Colon (tissue), 2 donors: ENCODE measurements at regions not wholly inside any gene's neighbourhood (a gene's known extent, or its start where the extent isn't known, plus 50 kb on each side); places are given as distances from the start of the nearest gene placed in this dataset.

Source experiments
- FAIRE-seq: peaks from 2 replicates; lab custom pipeline; 2012; peaks lifted over from hg19 to GRCh38; lab: Jason Lieb, UNC
- donor health status: control.
- donor health status: control.

GRCh38 chr2:19846567-19846966, 55.2 kb downstream of the TTC32 start:
- no peak for FAIRE-seq

DNA sequence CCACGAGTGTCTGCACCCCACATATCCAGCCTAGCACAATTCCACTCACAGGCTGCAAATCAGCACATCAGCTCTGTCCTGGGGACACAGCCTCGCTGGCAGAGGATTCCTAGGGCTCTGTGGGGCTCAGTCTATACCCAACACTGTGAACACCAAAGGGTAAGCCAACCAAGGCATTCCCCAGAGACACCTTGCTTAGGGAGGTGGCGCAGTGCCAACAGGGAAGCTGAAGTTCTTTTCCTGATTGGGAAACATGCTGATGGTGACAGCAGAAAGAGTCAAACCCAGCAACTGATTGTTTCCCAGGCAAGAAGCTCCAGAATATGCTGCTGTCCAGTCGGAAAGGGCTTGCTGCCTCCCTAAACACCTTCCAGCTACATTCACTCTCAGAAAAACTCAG, 55.8 kb downstream of the TTC32 start:
- FAIRE-seq, result no peak

GRCh38 chr2:19845323-19845920, 56.4 kb downstream of the TTC32 start:
- FAIRE-seq, result no peak

DNA sequence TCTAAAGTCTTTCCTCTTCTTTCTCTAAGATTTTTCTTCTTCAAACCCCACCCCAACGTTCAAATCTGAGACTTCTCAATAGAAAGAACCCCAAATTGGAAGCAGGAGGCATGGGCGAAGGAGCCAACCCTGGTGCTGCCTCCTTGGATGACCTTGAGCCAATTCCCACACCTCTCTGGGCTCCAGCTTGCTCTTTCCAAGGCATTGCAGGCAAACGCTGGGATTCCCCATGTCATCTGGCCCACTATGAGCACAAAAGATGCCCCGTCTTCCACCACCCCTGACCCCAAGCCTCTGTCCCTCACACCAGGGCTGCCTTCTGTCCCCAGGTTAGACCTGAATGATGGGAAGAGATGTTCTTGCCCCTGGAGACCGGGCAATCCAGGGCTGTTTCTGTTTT, 57.0 kb downstream of the TTC32 start:
- FAIRE-seq, result no peak

DNA sequence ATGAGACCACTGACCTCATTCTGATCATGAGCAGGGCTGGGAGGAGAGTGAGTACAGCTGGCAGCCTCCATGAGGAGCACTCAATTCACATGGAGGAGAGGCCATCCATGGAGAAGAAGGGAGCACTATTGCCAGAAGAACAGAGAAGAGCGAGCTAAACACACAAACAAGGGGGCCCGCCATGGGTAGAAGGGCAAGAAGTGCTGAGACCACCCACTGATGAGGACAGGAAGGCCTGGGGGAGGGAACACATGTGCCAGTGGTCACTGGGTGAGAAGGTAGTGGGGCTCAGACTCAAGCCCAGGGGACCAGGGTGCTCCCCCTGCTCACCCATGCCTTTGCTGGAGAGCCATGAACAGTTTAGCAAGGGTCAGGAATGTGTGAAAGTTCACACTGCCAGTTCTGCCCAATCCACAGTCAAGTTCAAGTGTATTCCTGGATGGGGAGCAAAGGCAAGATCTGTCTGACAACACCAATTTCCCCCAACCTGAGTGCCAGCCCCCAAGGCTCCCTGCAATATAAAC, 57.7 kb downstream of the TTC32 start:
- no peak for FAIRE-seq

DNA sequence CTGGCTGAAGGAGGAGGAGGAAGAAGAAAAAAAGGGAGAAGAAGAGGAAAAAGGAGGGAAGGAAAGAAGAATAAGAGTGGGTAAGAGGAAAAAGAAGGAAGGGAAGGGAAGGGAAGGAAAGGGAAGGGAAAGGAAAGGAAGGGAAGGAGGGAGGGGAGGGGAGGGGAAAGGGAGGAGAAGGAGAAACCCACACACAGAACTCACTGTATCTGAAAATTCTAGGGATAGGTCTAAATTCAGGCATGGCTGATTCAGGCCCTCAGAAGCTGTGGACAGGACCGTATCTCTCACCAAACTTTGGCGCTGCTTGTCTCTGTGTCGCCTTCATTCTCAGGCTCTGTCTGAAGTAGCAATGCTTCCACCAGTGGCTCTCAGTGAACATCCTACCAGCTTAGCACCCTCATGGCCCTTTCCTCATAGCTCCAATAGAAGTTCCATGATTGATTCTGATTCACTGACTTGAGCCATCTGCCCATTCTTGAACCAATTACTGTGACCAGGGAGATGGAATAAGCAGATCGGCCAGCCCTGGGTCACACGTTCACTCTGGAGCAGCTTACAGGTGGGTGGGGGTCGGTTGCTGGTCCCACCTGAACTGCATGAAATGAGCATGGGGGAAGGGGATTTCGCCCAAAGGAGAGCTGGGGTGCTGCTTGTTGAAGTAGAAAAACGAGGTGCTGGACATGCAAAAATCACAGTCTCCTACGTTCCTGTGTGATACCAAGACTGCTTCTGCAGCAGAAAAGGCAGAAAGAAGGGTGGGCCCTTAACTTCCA, 59.7 kb downstream of the TTC32 start:
- no peak for FAIRE-seq

- no peak for FAIRE-seq
These were observed 62.3 kb downstream of the TTC32 start for GRCh38 chr2:19839438-19839837.

GRCh38 chr2:19838616-19839015, 63.2 kb downstream of the TTC32 start:
- FAIRE-seq, result no peak

DNA sequence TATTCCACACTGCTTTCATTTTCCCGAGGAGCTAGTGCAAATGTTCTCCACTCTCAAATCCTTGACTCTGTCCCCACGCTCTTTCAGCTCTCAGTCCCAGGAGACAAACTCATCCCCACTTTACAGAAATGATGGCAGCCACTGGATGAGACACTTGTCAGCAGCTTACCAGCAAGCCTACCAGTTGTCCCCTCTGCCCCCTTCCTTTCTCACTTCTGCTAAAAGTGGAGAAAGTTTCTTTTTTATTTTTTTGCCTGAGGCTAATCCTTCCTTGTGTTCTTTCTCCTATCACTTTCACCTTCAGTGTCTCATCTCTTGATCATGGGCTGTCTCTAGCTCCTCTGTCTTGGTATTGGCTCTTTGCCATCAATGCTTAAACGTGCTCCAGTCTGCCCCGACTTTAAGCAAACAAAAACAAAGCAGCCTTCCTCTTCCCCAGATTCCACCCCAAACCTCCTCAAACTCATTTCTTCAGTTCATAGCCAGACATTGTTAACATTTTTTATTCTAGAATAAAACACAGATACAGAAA, 64.5 kb downstream of the TTC32 start:
- no peak for FAIRE-seq

DNA sequence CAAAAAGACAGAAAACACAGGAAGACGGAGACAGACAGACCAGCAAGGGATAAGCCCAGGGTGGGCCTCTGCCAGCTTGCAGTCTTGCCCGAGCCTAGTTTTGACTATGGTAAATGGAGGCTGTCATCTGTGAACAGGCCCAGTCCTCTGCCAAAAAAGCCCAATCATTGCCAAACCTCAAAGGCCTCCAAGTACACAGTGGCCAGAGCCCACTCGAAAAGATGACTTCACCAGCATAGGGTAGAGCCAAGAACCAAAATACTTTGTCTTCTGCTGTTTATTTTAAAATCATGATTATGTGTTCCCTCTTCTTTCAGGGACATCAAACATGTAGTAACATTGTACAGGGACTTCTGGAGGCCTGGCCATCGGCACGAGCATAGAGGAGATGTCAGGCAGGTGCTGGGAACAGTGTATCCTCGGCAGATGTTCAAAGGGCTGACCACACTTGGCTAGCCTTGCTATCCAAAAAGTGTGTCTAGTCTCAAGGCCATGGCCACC, 66.0 kb downstream of the TTC32 start:
- FAIRE-seq, result no peak

DNA sequence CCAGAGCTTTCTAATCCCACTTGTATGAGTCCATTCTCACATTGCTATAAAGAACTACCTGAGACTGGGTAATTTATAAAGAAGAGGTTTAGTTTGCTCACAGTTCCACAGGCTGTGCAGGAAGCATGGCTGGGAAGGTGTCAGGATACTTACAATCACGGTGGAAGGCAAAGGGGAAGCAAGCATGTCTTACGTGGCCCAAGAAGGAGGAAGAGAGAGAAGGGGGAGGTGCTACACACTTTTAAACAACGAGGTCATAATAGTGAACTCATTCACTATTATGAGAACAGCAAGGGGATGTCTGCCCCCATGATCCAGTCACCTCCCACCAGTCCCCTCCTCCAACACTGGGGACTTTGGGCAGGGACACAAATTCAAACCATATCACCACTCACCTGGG, 67.8 kb downstream of the TTC32 start:
- no peak for FAIRE-seq

DNA sequence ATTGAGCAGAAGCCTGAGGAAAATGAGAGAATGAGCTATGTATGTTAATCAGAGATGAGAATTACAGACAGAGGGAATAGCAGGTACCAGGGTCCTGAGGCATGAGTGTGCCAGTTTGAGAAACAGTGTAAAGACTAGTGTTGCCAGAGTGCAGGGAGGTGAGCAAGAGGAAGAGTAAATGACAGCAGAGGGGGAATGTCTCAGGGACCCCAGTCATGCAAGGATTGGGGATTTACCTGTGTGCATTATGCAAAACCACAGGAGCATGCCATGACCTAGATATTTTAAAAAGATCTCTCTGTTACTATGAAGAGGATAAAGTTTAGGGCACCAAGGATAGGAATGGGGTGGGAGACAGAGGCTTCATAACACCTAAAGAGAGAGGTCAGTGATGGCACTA, 72.1 kb downstream of the TTC32 start:
- no peak for FAIRE-seq

DNA sequence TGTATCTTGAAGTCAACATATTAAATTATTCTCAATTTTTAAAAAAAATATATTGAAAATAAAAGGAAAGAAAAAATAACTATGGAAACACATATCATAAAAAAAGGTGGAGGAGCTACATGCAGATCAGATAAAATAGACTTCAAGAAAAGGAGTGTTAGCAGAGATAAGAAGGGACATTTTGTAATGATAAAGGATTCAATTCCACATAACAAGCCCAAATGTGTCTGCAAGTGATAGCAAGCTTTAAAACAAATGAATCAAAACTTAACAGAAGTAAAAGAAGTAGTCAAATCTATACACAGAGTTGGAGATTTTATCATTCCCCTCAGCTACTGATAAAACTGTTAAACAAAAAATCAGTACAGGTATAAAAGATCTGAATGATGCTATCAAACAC, 74.9 kb downstream of the TTC32 start:
- FAIRE-seq, result no peak

GRCh38 chr2:19823507-19823906, 78.3 kb downstream of the TTC32 start:
- FAIRE-seq, result no peak

- FAIRE-seq, result no peak
These were observed 82.4 kb downstream of the TTC32 start for GRCh38 chr2:19819097-19820065.

GRCh38 chr2:19818543-19818942, 83.2 kb downstream of the TTC32 start:
- no peak for FAIRE-seq

- FAIRE-seq, result no peak
These were observed 83.7 kb downstream of the TTC32 start for GRCh38 chr2:19818039-19818438.

- FAIRE-seq, result no peak
These were observed 86.0 kb downstream of the TTC32 start for GRCh38 chr2:19815746-19816145.

- no peak for FAIRE-seq
These were observed 89.6 kb downstream of the TTC32 start for GRCh38 chr2:19812166-19812565.

- no peak for FAIRE-seq
These were observed 90.6 kb downstream of the TTC32 start for GRCh38 chr2:19811186-19811585.

DNA sequence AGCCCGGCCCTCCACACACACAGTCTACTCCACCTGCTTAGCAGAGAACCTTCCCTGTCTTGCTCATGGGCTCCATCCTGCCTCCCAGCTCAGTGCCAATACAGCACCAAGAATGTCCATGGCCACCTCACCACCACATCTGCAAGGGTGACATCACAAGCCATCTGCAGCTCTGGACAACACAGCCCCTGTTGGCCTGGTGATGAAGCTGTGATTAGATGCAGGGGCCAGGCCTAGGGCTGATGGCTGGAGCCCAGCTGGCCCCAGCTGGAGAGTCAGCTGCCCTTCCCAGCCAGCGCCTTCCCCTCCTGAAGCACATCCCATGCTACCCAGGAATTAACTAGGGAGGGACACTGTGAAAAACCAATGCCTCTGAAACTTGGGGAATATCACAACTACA, 91.1 kb downstream of the TTC32 start:
- no peak for FAIRE-seq

DNA sequence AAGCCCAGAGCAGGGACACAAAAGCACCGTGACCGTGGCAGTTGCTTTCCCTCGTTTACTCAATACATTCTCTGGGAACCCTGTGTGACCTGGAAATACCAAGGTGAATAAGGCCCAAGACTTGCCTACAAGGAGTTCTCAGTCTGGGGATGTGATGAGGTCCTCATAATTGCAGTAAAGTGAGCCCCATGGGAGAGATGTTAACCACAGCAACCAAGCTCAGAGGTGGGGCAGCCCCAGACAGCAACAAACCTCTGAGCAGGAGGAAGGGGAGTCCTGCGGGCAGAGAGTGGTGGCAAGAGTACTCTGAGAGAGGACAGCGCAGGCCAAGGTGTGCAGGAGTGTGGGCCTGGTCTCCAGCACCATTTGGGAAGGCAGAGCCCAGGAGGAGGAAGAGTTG, 91.6 kb downstream of the TTC32 start:
- FAIRE-seq, result no peak
